ENCODE measurements at regions not wholly inside any gene's neighbourhood (a gene's known extent, or its start where the extent isn't known, plus 50 kb on each side); places are given as distances from the start of the nearest gene placed in this dataset.

DNA sequence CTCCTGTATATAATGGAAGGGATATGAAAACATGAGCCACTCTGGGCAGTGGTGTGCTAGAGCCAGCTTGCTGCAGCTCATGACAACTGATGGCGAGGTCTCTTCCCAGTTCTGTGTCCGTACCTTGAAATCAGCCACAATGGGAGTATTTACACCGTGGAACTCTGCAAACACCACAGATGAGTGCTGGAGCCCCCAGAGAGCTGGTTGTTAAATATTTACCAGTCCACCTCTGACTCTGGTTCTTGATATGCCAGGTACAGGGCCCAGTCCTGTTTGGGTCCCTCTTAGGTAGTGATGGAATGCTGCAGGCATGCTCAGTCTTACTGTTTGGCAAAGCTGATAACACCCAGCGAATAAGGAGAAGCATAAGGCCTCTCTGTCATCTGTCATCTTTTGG, 116.1 kb upstream of the GLI2 start:
- Histone ChIP-seq H3K4me3 (ENCODE audit: low read depth, low read length) (no peak overlapping the region), H3K27me3 (ENCODE audit: control insufficient read depth, insufficient read depth, low read length) (no peaks in the 10 kb centered on the region), H3K9me3 (ENCODE audit: control insufficient read depth, insufficient read depth, low read length) (peaks cover 2% of the 10 kb centered on the region), H3K36me3 (ENCODE audit: control insufficient read depth, insufficient read depth, low read length) (no peaks in the 10 kb centered on the region), H3K4me1 (ENCODE audit: control insufficient read depth, insufficient read depth, low read length) (peaks cover 14% of the 10 kb centered on the region), H3K27ac (ENCODE audit: low read depth, low read length) (no peak overlapping the region)
- 93% methylated on average over 4 of the region's 4 CpGs for WGBS (ENCODE audit: insufficient coverage)
- no peak for DNase-seq (ENCODE audit: low read depth in 4 of 6, low spot score in 6 of 6)

DNA sequence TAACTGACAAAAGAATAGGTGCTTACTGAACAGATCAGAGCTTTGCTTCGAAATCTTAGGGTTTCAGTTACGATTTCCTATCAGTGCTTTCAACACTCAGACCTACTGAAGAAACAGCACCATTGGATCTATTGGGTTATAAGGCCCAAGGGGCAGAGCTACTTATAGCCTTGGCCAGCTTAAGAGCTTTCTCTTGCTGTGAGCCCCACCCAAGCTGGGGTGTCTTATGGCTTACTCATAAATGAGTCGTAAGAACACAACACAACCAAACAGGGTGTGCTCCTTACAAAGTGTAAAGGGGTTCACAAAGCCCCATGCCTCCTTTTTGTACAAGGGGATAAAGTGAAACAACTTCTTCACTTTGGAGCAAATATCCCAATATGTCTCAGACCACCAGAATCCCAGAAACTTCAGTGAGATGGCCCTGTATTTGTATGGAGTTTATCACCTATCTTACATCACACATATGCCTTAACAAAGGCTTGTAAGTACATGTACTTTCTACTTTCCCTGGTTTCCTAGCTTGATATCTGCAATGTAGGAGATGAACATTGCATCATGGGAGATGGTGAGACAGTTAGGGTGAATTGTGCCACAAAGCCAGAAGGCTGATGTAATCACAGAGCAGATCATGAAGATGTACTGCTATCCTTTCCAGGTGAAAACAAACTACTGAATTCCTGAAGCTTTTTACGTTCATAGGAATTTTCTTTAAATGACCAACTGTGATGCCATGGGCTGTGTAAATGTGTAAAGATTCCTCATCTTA, 115.5 kb upstream of the GLI2 start:
- Histone ChIP-seq H3K4me1 (ENCODE audit: control insufficient read depth, insufficient read depth, low read length) (peaks cover 8% of the 10 kb centered on the region), H3K36me3 (ENCODE audit: control insufficient read depth, insufficient read depth, low read length) (no peaks in the 10 kb centered on the region), H3K9me3 (ENCODE audit: control insufficient read depth, insufficient read depth, low read length) (peaks cover 2% of the 10 kb centered on the region), H3K4me3 (ENCODE audit: low read depth, low read length) (no peak overlapping the region), H3K27me3 (ENCODE audit: control insufficient read depth, insufficient read depth, low read length) (no peaks in the 10 kb centered on the region), H3K27ac (ENCODE audit: low read depth, low read length) (no peak overlapping the region)
- WGBS (ENCODE audit: insufficient coverage) = 93% methylated on average over 2 of the region's 4 CpGs
- no peak for DNase-seq (ENCODE audit: low read depth in 4 of 6, low spot score in 6 of 6)

DNA sequence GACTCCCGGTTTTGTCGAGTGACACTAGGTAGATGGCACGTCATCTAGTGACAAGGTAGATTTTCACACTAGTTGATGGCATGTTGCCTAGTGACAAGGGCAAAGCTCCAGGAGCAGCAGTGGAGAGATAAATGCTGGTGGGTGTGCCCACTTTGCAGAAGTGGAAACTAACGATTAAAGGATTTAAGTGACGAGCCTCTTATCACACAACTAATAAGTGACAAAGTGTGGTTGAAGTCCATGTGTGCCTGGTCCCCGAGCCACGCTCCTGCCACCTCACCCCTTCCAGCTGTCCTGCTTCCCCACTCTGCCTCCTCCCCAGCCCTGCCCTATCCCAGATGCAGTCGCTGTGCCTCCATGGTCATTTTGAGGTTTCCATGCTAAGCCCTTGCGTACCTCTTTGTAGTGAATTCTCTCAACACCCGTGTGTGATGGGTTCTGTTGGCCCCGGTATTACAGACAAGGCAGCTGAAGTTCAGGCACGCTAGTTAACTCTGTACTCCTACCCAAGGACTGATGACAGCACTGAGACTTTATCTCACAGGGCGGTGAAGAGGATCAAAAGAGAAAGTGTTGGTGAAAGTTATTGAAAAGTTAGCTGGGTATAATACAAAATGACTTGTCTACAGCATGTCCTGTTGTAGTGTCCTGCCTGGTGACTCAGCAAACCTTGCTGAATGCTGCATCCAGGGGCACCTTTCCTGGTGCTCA, 113.4 kb upstream of the GLI2 start:
- Histone ChIP-seq H3K4me3 (ENCODE audit: low read depth, low read length) (no peak overlapping the region), H3K27ac (ENCODE audit: low read depth, low read length) (no peak overlapping the region), H3K27me3 (ENCODE audit: control insufficient read depth, insufficient read depth, low read length) (no peaks in the 10 kb centered on the region), H3K36me3 (ENCODE audit: control insufficient read depth, insufficient read depth, low read length) (no peaks in the 10 kb centered on the region), H3K4me1 (ENCODE audit: control insufficient read depth, insufficient read depth, low read length) (peaks cover 7% of the 10 kb centered on the region), H3K9me3 (ENCODE audit: control insufficient read depth, insufficient read depth, low read length) (peaks cover 2% of the 10 kb centered on the region)
- 97% methylated on average over 10 of the region's 13 CpGs for WGBS (ENCODE audit: insufficient coverage)
- DNase-seq (ENCODE audit: low read depth in 4 of 6, low spot score in 6 of 6) = no peak

- H3K4me1 ChIP-seq (ENCODE audit: control insufficient read depth, insufficient read depth, low read length) = peaks cover 7% of the 10 kb centered on the region
- H3K27me3 ChIP-seq (ENCODE audit: control insufficient read depth, insufficient read depth, low read length) = no peaks in the 10 kb centered on the region
- H3K27ac ChIP-seq (ENCODE audit: low read depth, low read length) = no peak overlapping the region
- peaks cover 2% of the 10 kb centered on the region for H3K9me3 ChIP-seq (ENCODE audit: control insufficient read depth, insufficient read depth, low read length)
- 72% methylated on average over 18 of the region's 21 CpGs for WGBS (ENCODE audit: insufficient coverage)
- H3K4me3 ChIP-seq (ENCODE audit: low read depth, low read length) = no peak overlapping the region
- H3K36me3 ChIP-seq (ENCODE audit: control insufficient read depth, insufficient read depth, low read length) = no peaks in the 10 kb centered on the region
- DNase-seq (ENCODE audit: low read depth in 4 of 6, low spot score in 6 of 6) = no peak
Measured at GRCh38 chr2:120622886-120623753, 112.5 kb upstream of the GLI2 start.

- WGBS (ENCODE audit: insufficient coverage) = 96% methylated on average over 7 of the region's 8 CpGs
- peaks cover 7% of the 10 kb centered on the region for H3K4me1 ChIP-seq (ENCODE audit: control insufficient read depth, insufficient read depth, low read length)
Measured at GRCh38 chr2:120624061-120624737, 111.5 kb upstream of the GLI2 start.

DNA sequence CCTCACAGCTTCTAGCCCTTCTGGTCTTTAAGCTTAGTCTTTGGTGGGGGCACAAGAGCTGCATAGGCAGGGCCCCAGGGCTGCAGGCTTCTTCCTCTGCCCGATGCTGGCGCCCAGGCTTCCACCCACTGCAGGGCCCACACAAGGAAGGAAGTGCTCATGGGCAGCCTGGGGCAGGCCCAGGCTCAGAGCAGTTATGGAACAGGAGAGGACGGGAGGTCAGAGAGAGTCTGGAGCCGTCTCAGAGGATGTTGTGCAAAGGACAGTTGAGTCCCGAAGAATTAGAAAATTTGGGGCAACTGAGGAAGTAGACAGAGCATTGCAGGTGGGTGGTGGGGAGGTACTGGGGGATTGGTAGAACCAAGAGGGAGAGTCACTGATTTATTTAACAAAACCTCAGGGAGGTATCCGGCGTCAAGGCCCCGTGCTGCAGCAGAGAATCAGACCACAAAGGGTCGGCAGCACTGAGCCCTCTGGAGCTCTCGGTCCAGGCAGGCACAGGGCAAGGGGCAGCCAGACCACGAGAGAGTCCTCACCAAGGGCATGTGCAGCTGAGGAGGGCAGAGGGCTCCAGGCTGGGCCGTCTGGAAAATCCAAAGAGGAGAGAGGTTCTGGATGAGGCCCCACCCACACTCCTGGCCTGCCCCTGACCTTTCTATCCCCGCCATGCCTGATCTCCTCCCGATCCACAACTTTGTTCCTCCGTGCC, 110.8 kb upstream of the GLI2 start:
- H3K4me1 ChIP-seq (ENCODE audit: control insufficient read depth, insufficient read depth, low read length) = peaks cover 7% of the 10 kb centered on the region
- 82% methylated on average over 15 of the region's 15 CpGs for WGBS (ENCODE audit: insufficient coverage)
- no peaks in the 10 kb centered on the region for H3K36me3 ChIP-seq (ENCODE audit: control insufficient read depth, insufficient read depth, low read length)
- no peak for DNase-seq (ENCODE audit: low read depth in 4 of 6, low spot score in 6 of 6)
- no peak overlapping the region for H3K4me3 ChIP-seq (ENCODE audit: low read depth, low read length)
- H3K27me3 ChIP-seq (ENCODE audit: control insufficient read depth, insufficient read depth, low read length) = no peaks in the 10 kb centered on the region
- H3K9me3 ChIP-seq (ENCODE audit: control insufficient read depth, insufficient read depth, low read length) = peaks cover 2% of the 10 kb centered on the region
- no peak overlapping the region for H3K27ac ChIP-seq (ENCODE audit: low read depth, low read length)

More at GRCh38 chr2:120624061-120624737, 111.5 kb upstream of the GLI2 start:
- Histone ChIP-seq H3K4me3 (ENCODE audit: low read depth, low read length) (no peak overlapping the region), H3K27me3 (ENCODE audit: control insufficient read depth, insufficient read depth, low read length) (no peaks in the 10 kb centered on the region), H3K27ac (ENCODE audit: low read depth, low read length) (no peak overlapping the region), H3K36me3 (ENCODE audit: control insufficient read depth, insufficient read depth, low read length) (no peaks in the 10 kb centered on the region), H3K9me3 (ENCODE audit: control insufficient read depth, insufficient read depth, low read length) (peaks cover 2% of the 10 kb centered on the region)
- no peak for DNase-seq (ENCODE audit: low read depth in 4 of 6, low spot score in 6 of 6)

GRCh38 chr2:120625865-120626560, 109.7 kb upstream of the GLI2 start:
- Histone ChIP-seq H3K27ac (ENCODE audit: low read depth, low read length) (no peak overlapping the region), H3K27me3 (ENCODE audit: control insufficient read depth, insufficient read depth, low read length) (no peaks in the 10 kb centered on the region), H3K9me3 (ENCODE audit: control insufficient read depth, insufficient read depth, low read length) (peaks cover 2% of the 10 kb centered on the region), H3K4me1 (ENCODE audit: control insufficient read depth, insufficient read depth, low read length) (peaks cover 7% of the 10 kb centered on the region), H3K4me3 (ENCODE audit: low read depth, low read length) (no peak overlapping the region), H3K36me3 (ENCODE audit: control insufficient read depth, insufficient read depth, low read length) (no peaks in the 10 kb centered on the region)
- WGBS (ENCODE audit: insufficient coverage) = 98% methylated on average over 6 of the region's 9 CpGs
- DNase-seq (ENCODE audit: low read depth in 4 of 6, low spot score in 6 of 6) = no peak

DNA sequence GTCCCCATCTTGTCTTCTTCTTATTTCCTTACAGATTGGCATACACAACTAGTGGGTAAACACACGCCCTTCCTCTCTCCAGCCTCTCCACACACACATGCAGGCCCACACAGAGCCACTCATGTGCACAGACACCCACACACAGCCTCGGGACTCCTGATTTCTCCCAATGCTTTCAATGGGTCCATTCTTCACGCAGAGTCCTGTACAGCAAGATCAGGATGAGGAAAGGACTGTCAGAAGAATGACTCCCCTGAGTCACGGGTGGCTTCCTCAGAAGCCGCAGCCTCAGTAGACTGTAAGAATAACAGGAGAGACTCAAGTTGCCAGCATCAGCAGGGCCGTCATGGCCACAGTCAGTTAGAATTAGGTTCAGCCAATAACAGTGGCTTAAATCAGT, 109.1 kb upstream of the GLI2 start:
- 72% methylated on average over 2 of the region's 6 CpGs for WGBS (ENCODE audit: insufficient coverage)
- Histone ChIP-seq H3K9me3 (ENCODE audit: control insufficient read depth, insufficient read depth, low read length) (peaks cover 2% of the 10 kb centered on the region), H3K36me3 (ENCODE audit: control insufficient read depth, insufficient read depth, low read length) (no peaks in the 10 kb centered on the region), H3K27ac (ENCODE audit: low read depth, low read length) (no peak overlapping the region), H3K27me3 (ENCODE audit: control insufficient read depth, insufficient read depth, low read length) (no peaks in the 10 kb centered on the region), H3K4me1 (ENCODE audit: control insufficient read depth, insufficient read depth, low read length) (peaks cover 7% of the 10 kb centered on the region), H3K4me3 (ENCODE audit: low read depth, low read length) (no peak overlapping the region)
- no peak for DNase-seq (ENCODE audit: low read depth in 4 of 6, low spot score in 6 of 6)

Data from spinal cord (tissue), 9 donors.